Lower leg skin (tissue), 3 donors: ENCODE measurements at regions not wholly inside any gene's neighbourhood (a gene's known extent, or its start where the extent isn't known, plus 50 kb on each side); places are given as distances from the start of the nearest gene placed in this dataset.

Experiments used
- POLR2A ChIP-seq, 2 donors: fragments of 450-650 bp; IDR thresholded peaks; one replicate each; pipeline ENCODE4 v1.6.1; 2016 to 2017; ENCODE audit warnings: antibody characterized with exemption in 2 of 2, mild to moderate bottlenecking in 1 of 2, moderate library complexity in 1 of 2
- TF ChIP-seq, protein P1 (sequence below), 3 donors: fragments of 450-650 bp; IDR thresholded peaks; one replicate each; pipeline ENCODE4 v1.5.1; 2016; ENCODE audit warnings: antibody characterized with exemption in 3 of 3, mild to moderate bottlenecking in 3 of 3, moderate library complexity in 2 of 3

DNA sequence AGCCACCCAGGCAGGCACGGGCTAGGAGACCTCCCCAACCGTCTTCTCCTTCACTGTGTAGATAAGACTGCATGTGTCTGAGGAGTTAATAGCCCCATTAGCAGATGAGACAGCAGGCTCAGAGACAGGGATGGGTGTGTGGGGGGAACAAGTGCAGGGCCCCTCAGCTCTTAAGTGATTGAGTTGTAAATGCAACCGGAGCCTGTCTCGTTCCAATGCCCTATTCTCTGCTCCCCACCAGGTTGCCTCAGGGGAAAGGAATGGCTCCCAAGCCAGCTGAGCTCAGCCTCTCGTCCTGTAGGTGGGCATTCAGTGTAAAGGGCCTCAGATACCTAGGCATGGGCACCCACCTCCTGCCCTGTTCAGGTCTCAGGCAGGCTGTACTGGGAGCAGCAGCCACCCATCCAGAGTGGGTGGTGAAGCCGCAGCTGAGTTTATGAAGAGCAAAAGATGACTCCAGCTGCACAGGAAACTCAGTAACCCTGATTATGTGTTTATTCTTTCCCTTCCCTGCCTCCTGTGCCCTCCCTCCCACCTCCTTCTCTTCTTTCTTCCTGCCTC, 87.3 kb downstream of the PJA1 start:
- TF ChIP-seq, protein P1, sequence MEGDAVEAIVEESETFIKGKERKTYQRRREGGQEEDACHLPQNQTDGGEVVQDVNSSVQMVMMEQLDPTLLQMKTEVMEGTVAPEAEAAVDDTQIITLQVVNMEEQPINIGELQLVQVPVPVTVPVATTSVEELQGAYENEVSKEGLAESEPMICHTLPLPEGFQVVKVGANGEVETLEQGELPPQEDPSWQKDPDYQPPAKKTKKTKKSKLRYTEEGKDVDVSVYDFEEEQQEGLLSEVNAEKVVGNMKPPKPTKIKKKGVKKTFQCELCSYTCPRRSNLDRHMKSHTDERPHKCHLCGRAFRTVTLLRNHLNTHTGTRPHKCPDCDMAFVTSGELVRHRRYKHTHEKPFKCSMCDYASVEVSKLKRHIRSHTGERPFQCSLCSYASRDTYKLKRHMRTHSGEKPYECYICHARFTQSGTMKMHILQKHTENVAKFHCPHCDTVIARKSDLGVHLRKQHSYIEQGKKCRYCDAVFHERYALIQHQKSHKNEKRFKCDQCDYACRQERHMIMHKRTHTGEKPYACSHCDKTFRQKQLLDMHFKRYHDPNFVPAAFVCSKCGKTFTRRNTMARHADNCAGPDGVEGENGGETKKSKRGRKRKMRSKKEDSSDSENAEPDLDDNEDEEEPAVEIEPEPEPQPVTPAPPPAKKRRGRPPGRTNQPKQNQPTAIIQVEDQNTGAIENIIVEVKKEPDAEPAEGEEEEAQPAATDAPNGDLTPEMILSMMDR (IDR thresholded peaks at IDR 0.05), result no peak
- no peak for TF ChIP-seq POLR2A (IDR thresholded peaks at IDR 0.05)
